ENCODE measurements at regions not wholly inside any gene's neighbourhood (a gene's known extent, or its start where the extent isn't known, plus 50 kb on each side); places are given as distances from the start of the nearest gene placed in this dataset.

DNA sequence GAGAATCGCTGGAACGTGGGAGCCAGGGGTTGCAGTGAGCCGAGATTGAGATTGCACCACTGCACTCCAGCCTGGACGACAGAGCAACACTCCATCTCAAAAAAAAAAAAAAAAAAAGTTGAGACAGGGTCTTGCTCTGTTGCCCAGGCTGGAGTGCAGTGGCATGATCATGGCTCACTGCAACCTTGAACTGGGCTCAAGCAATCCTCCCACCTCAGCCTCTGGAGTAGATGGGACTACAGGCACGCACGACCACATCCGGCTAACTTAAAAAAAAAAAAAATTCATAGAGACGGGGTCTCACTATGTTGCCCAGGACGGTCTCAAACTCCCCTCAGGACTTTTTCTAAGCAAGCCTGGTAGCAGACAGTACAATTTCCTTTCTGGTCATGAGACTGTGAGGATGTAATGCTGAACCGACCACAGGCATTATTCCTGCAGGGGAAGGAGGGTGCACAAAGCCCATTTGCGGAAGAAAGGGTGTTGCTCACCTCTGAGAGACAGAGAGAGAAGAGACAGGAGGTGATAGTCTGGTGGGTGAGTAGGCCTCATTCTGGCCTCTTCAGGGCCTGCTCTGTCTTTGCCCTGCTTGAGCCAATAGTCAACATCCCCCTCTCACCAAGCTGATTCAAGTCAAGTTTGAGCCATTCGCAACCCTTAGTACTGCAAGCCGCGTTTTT is 205.3 kb downstream of the ZFP36L2 start:
- Histone ChIP-seq H3K4me3 (ENCODE audit: low read depth, low read length, poor library complexity, severe bottlenecking) (no peak overlapping the region), H3K4me1 (ENCODE audit: insufficient read depth, low read length, poor library complexity, severe bottlenecking) (no peaks in the 10 kb centered on the region), H3K36me3 (ENCODE audit: insufficient read depth, low read length) (no peaks in the 10 kb centered on the region), H2AFZ (ENCODE audit: low read length) (no peak overlapping the region), H3K79me2 (ENCODE audit: insufficient read depth, low read depth, low read length) (no peaks in the 10 kb centered on the region), H3K9me3 (ENCODE audit: low read length) (no peaks in the 10 kb centered on the region), H3K4me2 (ENCODE audit: low read length) (no peak overlapping the region), H3K9me2 (ENCODE audit: insufficient read depth, low read length) (no peaks in the 10 kb centered on the region), H3K27ac (ENCODE audit: low read depth, low read length, poor library complexity, severe bottlenecking) (no peak overlapping the region), H4K20me1 (ENCODE audit: insufficient read depth, low read length) (no peaks in the 10 kb centered on the region)
- POLR2A ChIA-PET = interaction anchor here (0.6 kb wide), 2 partner anchors 23 to 73 kb away, joined by 3 to 6 read pairs; no protein-coding TSS in a partner anchor
- intact Hi-C loops (cut with micrococcal nuclease; ENCODE audit: unreplicated experiment) = no loop called here
- CTCF ChIA-PET (ENCODE audit: unreplicated experiment) = no interaction called here
- BruUV-seq (replicated peaks) = no TSS peak
- TF ChIP-seq, protein P1, sequence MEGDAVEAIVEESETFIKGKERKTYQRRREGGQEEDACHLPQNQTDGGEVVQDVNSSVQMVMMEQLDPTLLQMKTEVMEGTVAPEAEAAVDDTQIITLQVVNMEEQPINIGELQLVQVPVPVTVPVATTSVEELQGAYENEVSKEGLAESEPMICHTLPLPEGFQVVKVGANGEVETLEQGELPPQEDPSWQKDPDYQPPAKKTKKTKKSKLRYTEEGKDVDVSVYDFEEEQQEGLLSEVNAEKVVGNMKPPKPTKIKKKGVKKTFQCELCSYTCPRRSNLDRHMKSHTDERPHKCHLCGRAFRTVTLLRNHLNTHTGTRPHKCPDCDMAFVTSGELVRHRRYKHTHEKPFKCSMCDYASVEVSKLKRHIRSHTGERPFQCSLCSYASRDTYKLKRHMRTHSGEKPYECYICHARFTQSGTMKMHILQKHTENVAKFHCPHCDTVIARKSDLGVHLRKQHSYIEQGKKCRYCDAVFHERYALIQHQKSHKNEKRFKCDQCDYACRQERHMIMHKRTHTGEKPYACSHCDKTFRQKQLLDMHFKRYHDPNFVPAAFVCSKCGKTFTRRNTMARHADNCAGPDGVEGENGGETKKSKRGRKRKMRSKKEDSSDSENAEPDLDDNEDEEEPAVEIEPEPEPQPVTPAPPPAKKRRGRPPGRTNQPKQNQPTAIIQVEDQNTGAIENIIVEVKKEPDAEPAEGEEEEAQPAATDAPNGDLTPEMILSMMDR (conservative IDR thresholded peaks at IDR 0.05; ENCODE audit: low read length) = no peak
- TF ChIP-seq EZH2phosphoT487 (IDR thresholded peaks at IDR 0.05; ENCODE audit: borderline replicate concordance, low read depth, low read length) = no peak
- DNase-seq (ENCODE audit: low spot score) = no peak

- Histone ChIP-seq H3K36me3 (ENCODE audit: insufficient read depth, low read length) (no peaks in the 10 kb centered on the region), H3K4me1 (ENCODE audit: insufficient read depth, low read length, poor library complexity, severe bottlenecking) (no peaks in the 10 kb centered on the region), H3K79me2 (ENCODE audit: insufficient read depth, low read depth, low read length) (no peaks in the 10 kb centered on the region), H3K4me3 (ENCODE audit: low read depth, low read length, poor library complexity, severe bottlenecking) (no peak overlapping the region), H3K9me3 (ENCODE audit: low read length) (no peaks in the 10 kb centered on the region), H3K4me2 (ENCODE audit: low read length) (no peak overlapping the region), H2AFZ (ENCODE audit: low read length) (no peak overlapping the region), H3K27ac (ENCODE audit: low read depth, low read length, poor library complexity, severe bottlenecking) (no peak overlapping the region), H4K20me1 (ENCODE audit: insufficient read depth, low read length) (no peaks in the 10 kb centered on the region), H3K9me2 (ENCODE audit: insufficient read depth, low read length) (no peaks in the 10 kb centered on the region)
- ChIA-PET POLR2A (no interaction called here), CTCF (ENCODE audit: unreplicated experiment) (no interaction called here)
- TF ChIP-seq, protein P1 (conservative IDR thresholded peaks at IDR 0.05; ENCODE audit: low read length) = no peak
- no peak for TF ChIP-seq EZH2phosphoT487 (IDR thresholded peaks at IDR 0.05; ENCODE audit: borderline replicate concordance, low read depth, low read length)
- no peak for DNase-seq (ENCODE audit: low spot score)
- intact Hi-C loops (cut with micrococcal nuclease; ENCODE audit: unreplicated experiment) = no loop called here
- BruUV-seq (replicated peaks) = no TSS peak
Observed at GRCh38 chr2:43020296-43020695, 206.1 kb downstream of the ZFP36L2 start.

GRCh38 chr2:43019536-43020183 is 206.7 kb downstream of the ZFP36L2 start:
- Histone ChIP-seq H3K79me2 (ENCODE audit: insufficient read depth, low read depth, low read length) (no peaks in the 10 kb centered on the region), H3K4me2 (ENCODE audit: low read length) (no peak overlapping the region), H3K27ac (ENCODE audit: low read depth, low read length, poor library complexity, severe bottlenecking) (no peak overlapping the region), H4K20me1 (ENCODE audit: insufficient read depth, low read length) (no peaks in the 10 kb centered on the region), H3K9me2 (ENCODE audit: insufficient read depth, low read length) (no peaks in the 10 kb centered on the region), H3K4me3 (ENCODE audit: low read depth, low read length, poor library complexity, severe bottlenecking) (no peak overlapping the region), H3K4me1 (ENCODE audit: insufficient read depth, low read length, poor library complexity, severe bottlenecking) (no peaks in the 10 kb centered on the region), H3K9me3 (ENCODE audit: low read length) (no peaks in the 10 kb centered on the region), H2AFZ (ENCODE audit: low read length) (no peak overlapping the region), H3K36me3 (ENCODE audit: insufficient read depth, low read length) (no peaks in the 10 kb centered on the region)
- intact Hi-C loops (cut with micrococcal nuclease; ENCODE audit: unreplicated experiment) = no loop called here
- POLR2A ChIA-PET = interaction anchor here (0.6 kb wide), 1 partner anchor 11 kb away, joined by 3 read pairs; no protein-coding TSS in a partner anchor
- DNase-seq (ENCODE audit: low spot score) = no peak
- BruUV-seq (replicated peaks) = no TSS peak
- no peak for TF ChIP-seq EZH2phosphoT487 (IDR thresholded peaks at IDR 0.05; ENCODE audit: borderline replicate concordance, low read depth, low read length)
- TF ChIP-seq, protein P1 (conservative IDR thresholded peaks at IDR 0.05; ENCODE audit: low read length) = no peak
- CTCF ChIA-PET (ENCODE audit: unreplicated experiment) = no interaction called here

Data from OCI-LY7 (cell line).